GM15510 (cell line): ENCODE measurements at regions not wholly inside any gene's neighbourhood (a gene's known extent, or its start where the extent isn't known, plus 50 kb on each side); places are given as distances from the start of the nearest gene placed in this dataset.

Experiments used
- POLR2A ChIP-seq: IDR thresholded peaks from 3 replicates; pipeline ENCODE4 v1.6.1; 2011; ENCODE audit warnings: borderline replicate concordance; ENCODE audit not compliant: insufficient read length; ENCODE audit errors: extremely low read depth

GRCh38 chr12:85352016-85352415 lies 72.0 kb downstream of the ALX1 start:
- no peak for TF ChIP-seq POLR2A

- no peak for TF ChIP-seq POLR2A
Observed at GRCh38 chr12:85356596-85357385, 76.8 kb downstream of the ALX1 start.

DNA sequence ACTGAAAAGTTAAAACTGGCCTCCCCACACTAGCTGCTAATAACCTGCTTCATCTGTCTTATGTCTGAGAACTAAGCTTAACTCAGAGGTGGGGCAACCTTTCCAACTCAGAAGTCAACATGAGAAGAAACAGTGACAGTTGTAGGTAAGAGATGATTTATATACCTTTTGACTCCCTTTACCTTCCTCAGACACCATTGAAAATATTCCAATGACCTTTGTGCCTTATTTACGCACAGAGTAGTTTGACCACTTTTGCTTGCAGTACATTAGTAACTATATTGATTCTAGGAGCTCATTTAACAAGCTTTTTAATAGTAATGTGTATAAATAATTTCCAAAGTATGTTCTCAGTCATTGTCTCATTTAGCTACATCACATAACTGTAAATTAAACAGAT lies 77.6 kb downstream of the ALX1 start:
- no peak for TF ChIP-seq POLR2A

DNA sequence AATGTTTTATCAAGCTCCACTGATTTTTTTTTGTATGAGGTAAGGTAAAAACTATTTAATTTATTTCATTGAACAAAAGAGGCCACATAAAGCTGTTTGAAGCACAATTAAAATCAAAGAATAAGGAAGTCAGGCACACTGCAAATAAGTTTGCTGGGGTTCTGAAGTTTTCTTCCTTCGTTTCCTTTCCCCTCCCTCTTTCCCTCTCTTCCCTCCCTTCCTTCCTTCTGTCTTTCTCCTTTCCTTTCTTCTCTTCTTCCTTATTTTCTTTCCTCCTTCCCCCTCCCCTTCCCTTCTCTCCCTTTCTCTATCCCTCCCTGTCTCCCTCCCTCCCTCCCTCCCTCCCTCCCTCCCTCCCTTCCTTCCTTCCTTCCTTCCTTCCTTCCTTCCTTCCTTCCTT lies 78.7 kb downstream of the ALX1 start:
- TF ChIP-seq POLR2A: no peak

DNA sequence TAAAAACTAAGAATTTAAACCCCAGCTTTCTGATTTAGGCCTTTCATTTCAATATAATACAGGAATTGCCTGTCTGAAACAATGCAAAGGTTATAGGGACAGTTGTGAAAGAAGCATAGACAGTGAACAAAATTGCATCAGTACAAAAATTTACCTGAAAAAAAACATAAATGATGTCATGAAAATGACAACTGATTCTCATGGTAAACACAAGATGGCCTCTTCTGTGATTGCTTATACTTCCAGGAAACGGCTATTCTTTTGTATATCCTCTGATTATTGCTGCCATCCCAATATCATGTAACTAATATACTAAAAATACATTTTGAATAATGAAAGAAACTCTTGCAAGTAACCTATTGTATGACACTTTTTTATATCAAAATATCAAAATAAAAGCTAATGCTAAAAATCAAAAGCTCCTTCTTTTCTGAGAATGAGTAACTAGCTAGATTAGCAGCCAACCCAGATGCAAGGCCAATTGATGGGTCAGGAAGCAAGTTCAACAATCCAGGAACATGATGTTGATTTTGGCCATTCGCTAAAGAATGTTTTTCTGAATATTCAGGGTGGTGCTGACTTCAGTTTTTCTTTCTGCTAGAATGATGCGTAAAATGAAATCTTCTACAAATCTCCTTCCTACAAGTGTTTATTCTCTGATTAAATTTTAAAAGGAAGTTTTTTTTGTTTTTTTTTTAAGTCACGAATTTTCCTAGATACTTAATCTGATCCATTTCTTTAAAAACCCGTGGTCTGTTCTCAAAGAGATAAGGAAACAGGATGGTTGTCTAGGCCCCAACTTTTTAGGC lies 83.6 kb downstream of the ALX1 start:
- no peak for TF ChIP-seq POLR2A

DNA sequence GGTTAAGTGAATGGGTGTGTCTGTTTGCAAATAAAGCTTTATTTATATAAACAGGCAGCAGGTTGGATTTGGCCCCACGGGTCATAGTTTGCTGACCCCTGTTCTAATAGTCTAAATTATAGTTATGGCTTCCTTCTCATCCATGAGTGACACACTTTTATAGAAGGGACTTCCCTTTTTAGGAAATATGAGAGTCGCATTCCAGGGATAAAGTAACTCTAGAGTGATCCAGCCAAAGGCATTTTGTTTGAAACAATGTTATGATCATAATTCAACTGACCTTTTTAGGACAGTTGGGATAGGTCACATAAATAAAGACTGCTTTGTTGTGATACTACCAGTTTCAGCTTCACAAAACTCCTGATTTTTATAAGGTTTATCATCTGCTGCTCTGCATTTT lies 87.9 kb downstream of the ALX1 start:
- no peak for TF ChIP-seq POLR2A

GRCh38 chr12:85369365-85370154 lies 89.5 kb downstream of the ALX1 start:
- no peak for TF ChIP-seq POLR2A

DNA sequence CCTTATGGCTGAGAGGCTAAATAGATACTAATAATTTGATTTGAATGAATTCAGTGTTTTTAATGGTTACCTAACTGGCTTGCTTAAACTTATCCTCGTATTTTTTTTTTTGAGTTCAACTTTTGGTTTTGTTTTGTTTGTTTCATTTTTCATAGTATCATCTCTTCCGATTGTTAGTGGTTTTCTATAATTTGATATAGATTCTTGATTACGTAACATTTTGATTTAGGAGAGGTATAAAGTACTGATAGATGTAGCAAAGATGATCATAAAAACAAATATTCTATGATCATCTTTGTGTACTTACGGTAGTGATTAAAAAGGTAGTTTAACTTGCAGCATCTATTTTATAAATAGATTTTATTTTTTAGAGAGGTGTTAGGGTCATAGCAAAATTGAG lies 93.0 kb downstream of the ALX1 start:
- no peak for TF ChIP-seq POLR2A

DNA sequence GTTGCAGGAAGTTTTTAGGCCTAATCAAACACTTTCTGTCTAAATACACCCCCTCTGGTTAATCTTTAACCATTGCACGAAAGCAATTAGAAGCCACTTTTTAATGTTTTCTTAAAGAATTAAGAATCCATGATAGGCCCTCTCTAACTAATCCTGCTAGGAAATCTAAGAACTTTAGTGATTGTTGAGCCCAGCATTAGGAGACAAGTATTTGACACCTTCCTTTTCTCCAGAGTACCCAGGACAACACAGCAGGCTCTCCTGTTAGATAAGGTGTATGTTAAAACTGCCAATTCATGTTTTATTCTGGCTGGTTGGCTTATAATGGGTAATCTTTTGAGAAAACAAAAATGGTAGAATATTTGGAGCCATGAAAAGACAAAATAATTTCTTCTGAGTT lies 95.0 kb downstream of the ALX1 start:
- no peak for TF ChIP-seq POLR2A

- TF ChIP-seq POLR2A: no peak
Observed at GRCh38 chr12:85385406-85385805, 105.4 kb downstream of the ALX1 start.

- no peak for TF ChIP-seq POLR2A
Observed at GRCh38 chr12:85390266-85390665, 110.2 kb downstream of the ALX1 start.

GRCh38 chr12:85392508-85392907 lies 112.5 kb downstream of the ALX1 start:
- TF ChIP-seq POLR2A: no peak

DNA sequence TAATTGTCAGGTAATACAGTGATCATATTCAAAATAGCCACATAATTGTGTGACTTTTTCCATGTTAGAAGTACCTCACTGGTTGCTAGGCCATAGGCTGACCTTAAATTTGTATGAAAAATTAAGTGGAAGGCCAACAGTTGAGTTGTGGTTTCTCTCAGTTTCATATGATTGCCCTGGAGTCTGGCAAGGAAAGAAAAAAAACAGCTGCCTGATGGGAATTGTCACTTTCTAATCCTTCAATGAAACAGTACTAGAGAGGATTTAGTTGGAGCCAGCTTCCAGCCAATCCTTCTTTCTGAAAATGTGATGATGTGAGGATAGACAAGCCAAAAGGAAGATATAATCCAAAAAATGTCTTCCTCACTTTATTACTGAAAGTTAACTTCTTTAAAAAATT lies 113.6 kb downstream of the ALX1 start:
- no peak for TF ChIP-seq POLR2A

- TF ChIP-seq POLR2A: no peak
Observed at GRCh38 chr12:85394065-85394464, 114.0 kb downstream of the ALX1 start.

DNA sequence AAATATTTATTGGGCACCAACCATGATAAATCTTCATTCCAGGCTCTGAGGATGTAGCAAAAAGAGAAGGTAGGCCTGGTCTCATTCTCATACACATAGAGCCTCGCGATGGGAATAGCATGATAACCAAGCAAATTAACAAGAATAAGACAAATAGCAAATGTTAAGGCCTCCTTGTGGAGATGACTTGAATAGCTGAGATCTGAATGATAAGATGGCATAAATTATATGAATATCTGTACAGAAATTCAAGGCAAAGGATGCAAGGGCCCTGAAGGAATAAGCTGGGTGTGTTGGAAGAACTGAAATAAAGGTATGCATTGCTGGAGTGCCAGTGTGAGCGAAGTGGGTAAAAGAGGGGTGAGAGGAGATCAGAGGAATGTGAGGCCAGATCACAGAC lies 114.8 kb downstream of the ALX1 start:
- no peak for TF ChIP-seq POLR2A
